ENCODE measurements at regions not wholly inside any gene's neighbourhood (a gene's known extent, or its start where the extent isn't known, plus 50 kb on each side); places are given as distances from the start of the nearest gene placed in this dataset.

- no peak for DNase-seq (ENCODE audit: low spot score)
- H3K4me2 ChIP-seq, result no peak overlapping the region
These were observed 59.9 kb upstream of the C11orf87 start for GRCh38 chr11:109362059-109362458.

GRCh38 chr11:109363682-109364081 is 58.3 kb upstream of the C11orf87 start:
- H3K9ac ChIP-seq, result no peak overlapping the region
- H3K4me1 Mint-ChIP-seq, result no peaks in the 10 kb centered on the region
- H3K9me3 Mint-ChIP-seq, result peaks cover 1% of the 10 kb centered on the region
- DNase-seq (ENCODE audit: low spot score), result no peak
- no peak overlapping the region for H3K4me3 ChIP-seq
- no peak overlapping the region for H3K27ac Mint-ChIP-seq
- H3K27me3 Mint-ChIP-seq (ENCODE audit: insufficient read depth, low read depth), result no peaks in the 10 kb centered on the region
- H3K79me2 ChIP-seq (ENCODE audit: low read depth), result no peaks in the 10 kb centered on the region
- H3F3A ChIP-seq (ENCODE audit: low read depth), result no peaks in the 10 kb centered on the region
- H4K20me1 ChIP-seq (ENCODE audit: low read depth), result no peaks in the 10 kb centered on the region
- TF ChIP-seq CTCF (IDR thresholded peaks at IDR 0.05) (no peak), EZH2phosphoT487 (IDR thresholded peaks at IDR 0.05) (no peak), EZH2 (IDR thresholded peaks at IDR 0.05) (no peak)
- H3K27me3 ChIP-seq, result no peaks in the 10 kb centered on the region
- H3K27ac ChIP-seq, result no peak overlapping the region
- no peak overlapping the region for H2AFZ ChIP-seq (replicated peaks)
- H3K4me3 Mint-ChIP-seq, result no peak overlapping the region
- H3K36me3 ChIP-seq, result no peaks in the 10 kb centered on the region
- H3K36me3 Mint-ChIP-seq, result no peaks in the 10 kb centered on the region
- H3K4me1 ChIP-seq, result no peaks in the 10 kb centered on the region
- H3K9me3 ChIP-seq (ENCODE audit: low read depth), result no peaks in the 10 kb centered on the region
- no peak overlapping the region for H3K4me2 ChIP-seq

More at GRCh38 chr11:109362059-109362458, 59.9 kb upstream of the C11orf87 start:
- Histone ChIP-seq H2AFZ (replicated peaks) (no peak overlapping the region), H3K4me1 (no peaks in the 10 kb centered on the region), H3K9me3 (ENCODE audit: low read depth) (no peaks in the 10 kb centered on the region), H3K36me3 (no peaks in the 10 kb centered on the region), H3K9ac (no peak overlapping the region), H3K4me3 (no peak overlapping the region), H3K27ac (no peak overlapping the region), H3K27me3 (no peaks in the 10 kb centered on the region), H3F3A (ENCODE audit: low read depth) (no peaks in the 10 kb centered on the region), H4K20me1 (ENCODE audit: low read depth) (no peaks in the 10 kb centered on the region), H3K79me2 (ENCODE audit: low read depth) (no peaks in the 10 kb centered on the region)
- Mint-ChIP-seq H3K4me3 (no peak overlapping the region), H3K27me3 (ENCODE audit: insufficient read depth, low read depth) (no peaks in the 10 kb centered on the region), H3K36me3 (no peaks in the 10 kb centered on the region), H3K27ac (no peak overlapping the region), H3K4me1 (no peaks in the 10 kb centered on the region), H3K9me3 (no peaks in the 10 kb centered on the region)
- TF ChIP-seq EZH2phosphoT487 (IDR thresholded peaks at IDR 0.05) (no peak), EZH2 (IDR thresholded peaks at IDR 0.05) (no peak), CTCF (IDR thresholded peaks at IDR 0.05) (no peak)

- DNase-seq (ENCODE audit: low spot score), result no peak
- TF ChIP-seq EZH2 (IDR thresholded peaks at IDR 0.05), result no peak
- Histone ChIP-seq H4K20me1 (ENCODE audit: low read depth) (no peaks in the 10 kb centered on the region), H3K4me3 (no peak overlapping the region), H3K9me3 (ENCODE audit: low read depth) (no peaks in the 10 kb centered on the region), H2AFZ (replicated peaks) (no peak overlapping the region), H3K9ac (no peak overlapping the region), H3K27me3 (no peaks in the 10 kb centered on the region), H3K4me1 (no peaks in the 10 kb centered on the region), H3K4me2 (no peak overlapping the region), H3K27ac (no peak overlapping the region), H3K36me3 (no peaks in the 10 kb centered on the region), H3K79me2 (ENCODE audit: low read depth) (no peaks in the 10 kb centered on the region), H3F3A (ENCODE audit: low read depth) (no peaks in the 10 kb centered on the region)
- no peaks in the 10 kb centered on the region for H3K27me3 Mint-ChIP-seq (ENCODE audit: insufficient read depth, low read depth)
- H3K4me3 Mint-ChIP-seq, result no peak overlapping the region
- H3K9me3 Mint-ChIP-seq, result peaks cover 8% of the 10 kb centered on the region
- H3K4me1 Mint-ChIP-seq, result no peaks in the 10 kb centered on the region
- no peak overlapping the region for H3K27ac Mint-ChIP-seq
- H3K36me3 Mint-ChIP-seq, result no peaks in the 10 kb centered on the region
These were observed 57.1 kb upstream of the C11orf87 start for GRCh38 chr11:109364851-109365250.

- H3K9me3 ChIP-seq (ENCODE audit: low read depth), result no peaks in the 10 kb centered on the region
- H4K20me1 ChIP-seq (ENCODE audit: low read depth), result no peaks in the 10 kb centered on the region
- H3K4me1 ChIP-seq, result no peaks in the 10 kb centered on the region
- no peak overlapping the region for H3K27ac ChIP-seq
- no peaks in the 10 kb centered on the region for H3F3A ChIP-seq (ENCODE audit: low read depth)
- H3K4me3 Mint-ChIP-seq, result no peak overlapping the region
- no peaks in the 10 kb centered on the region for H3K36me3 ChIP-seq
- H3K4me2 ChIP-seq, result no peak overlapping the region
- H3K27me3 Mint-ChIP-seq (ENCODE audit: insufficient read depth, low read depth), result no peaks in the 10 kb centered on the region
- H2AFZ ChIP-seq (replicated peaks), result no peak overlapping the region
- no peaks in the 10 kb centered on the region for H3K27me3 ChIP-seq
- no peaks in the 10 kb centered on the region for H3K4me1 Mint-ChIP-seq
- H3K9me3 Mint-ChIP-seq, result peaks cover 14% of the 10 kb centered on the region
- H3K27ac Mint-ChIP-seq, result no peak overlapping the region
- no peak for DNase-seq (ENCODE audit: low spot score)
- no peak overlapping the region for H3K4me3 ChIP-seq
- TF ChIP-seq CTCF (IDR thresholded peaks at IDR 0.05), result no peak
- TF ChIP-seq EZH2phosphoT487 (IDR thresholded peaks at IDR 0.05), result no peak
- no peak for TF ChIP-seq EZH2 (IDR thresholded peaks at IDR 0.05)
- H3K36me3 Mint-ChIP-seq, result no peaks in the 10 kb centered on the region
- H3K79me2 ChIP-seq (ENCODE audit: low read depth), result no peaks in the 10 kb centered on the region
- no peak overlapping the region for H3K9ac ChIP-seq
These were observed 50.4 kb upstream of the C11orf87 start for GRCh38 chr11:109371444-109372176.

All from neural progenitor cell (in vitro differentiated cells).